Gastrocnemius medialis (tissue), 4 donors: ENCODE measurements at regions not wholly inside any gene's neighbourhood (a gene's known extent, or its start where the extent isn't known, plus 50 kb on each side); places are given as distances from the start of the nearest gene placed in this dataset.

Experiments
- POLR2A ChIP-seq, 2 donors: fragments of 450-650 bp; IDR thresholded peaks; one replicate each; pipeline ENCODE4 v1.6.1; 2017; ENCODE audit warnings: antibody characterized with exemption in 2 of 2, mild to moderate bottlenecking in 2 of 2, moderate library complexity in 2 of 2
- TF ChIP-seq, protein P1 (sequence below), 5 experiments: fragments of 450-650 bp in 3 of 5; fragments of 200-600 bp in 2 of 5; sonication (generic) in 2 of 5; IDR thresholded peaks in 4 of 5; conservative IDR thresholded peaks in 1 of 5; 1 replicate in 4 of 5; 2 replicates in 1 of 5; pipeline ENCODE4 v1.5.1; 2016 to 2019; ENCODE audit warnings: antibody characterized with exemption in 5 of 5, mild to moderate bottlenecking in 3 of 5, moderate library complexity in 3 of 5

DNA sequence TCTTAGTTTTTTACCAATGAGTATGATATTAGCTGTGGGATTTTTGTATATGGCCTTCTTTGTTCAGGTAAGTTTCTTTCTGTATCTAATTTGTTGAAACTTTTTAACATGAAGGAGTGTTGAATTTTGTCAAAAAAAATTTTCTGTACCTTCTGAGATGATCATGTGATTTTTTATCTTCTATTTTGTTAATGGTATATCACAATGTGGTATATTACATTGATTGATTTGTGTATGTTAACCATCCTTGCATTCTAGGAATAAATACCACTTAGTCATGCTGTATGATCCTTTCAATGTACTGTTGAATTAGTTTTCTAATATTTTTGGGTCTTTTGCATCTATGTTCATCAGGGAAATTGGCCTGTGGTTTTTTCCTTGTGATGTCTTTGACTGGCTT lies 92.5 kb upstream of the MNS1 start:
- no peak for TF ChIP-seq POLR2A (IDR thresholded peaks at IDR 0.05)
- TF ChIP-seq, protein P1, sequence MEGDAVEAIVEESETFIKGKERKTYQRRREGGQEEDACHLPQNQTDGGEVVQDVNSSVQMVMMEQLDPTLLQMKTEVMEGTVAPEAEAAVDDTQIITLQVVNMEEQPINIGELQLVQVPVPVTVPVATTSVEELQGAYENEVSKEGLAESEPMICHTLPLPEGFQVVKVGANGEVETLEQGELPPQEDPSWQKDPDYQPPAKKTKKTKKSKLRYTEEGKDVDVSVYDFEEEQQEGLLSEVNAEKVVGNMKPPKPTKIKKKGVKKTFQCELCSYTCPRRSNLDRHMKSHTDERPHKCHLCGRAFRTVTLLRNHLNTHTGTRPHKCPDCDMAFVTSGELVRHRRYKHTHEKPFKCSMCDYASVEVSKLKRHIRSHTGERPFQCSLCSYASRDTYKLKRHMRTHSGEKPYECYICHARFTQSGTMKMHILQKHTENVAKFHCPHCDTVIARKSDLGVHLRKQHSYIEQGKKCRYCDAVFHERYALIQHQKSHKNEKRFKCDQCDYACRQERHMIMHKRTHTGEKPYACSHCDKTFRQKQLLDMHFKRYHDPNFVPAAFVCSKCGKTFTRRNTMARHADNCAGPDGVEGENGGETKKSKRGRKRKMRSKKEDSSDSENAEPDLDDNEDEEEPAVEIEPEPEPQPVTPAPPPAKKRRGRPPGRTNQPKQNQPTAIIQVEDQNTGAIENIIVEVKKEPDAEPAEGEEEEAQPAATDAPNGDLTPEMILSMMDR (IDR thresholded peaks at IDR 0.05 in 4 of 5, conservative IDR thresholded peaks at IDR 0.05 in 1 of 5) = no peak
